Lung (tissue), 11 donors: ENCODE measurements at regions not wholly inside any gene's neighbourhood (a gene's known extent, or its start where the extent isn't known, plus 50 kb on each side); places are given as distances from the start of the nearest gene placed in this dataset.

Experiments used
- ATAC-seq: fragments of 200-7000 bp; cut with Tn5 transposase; one replicate; pipeline ENCODE4 v1.9.1; 2020; ENCODE audit warnings: moderate number of reproducible peaks; ENCODE audit not compliant: insufficient read depth, low FRiP score
- DNase-seq, 3 donors: peaks; one replicate each; pipeline ENCODE4 v3.0.0-alpha.2; 2013 to 2017
- H3K27ac ChIP-seq, 2 donors: one replicate each; pipeline ENCODE4 v1.5.1; 2013; ENCODE audit warnings: mild to moderate bottlenecking in 2 of 2, moderate library complexity in 2 of 2, control low read depth in 1 of 2, inconsistent platforms in 1 of 2, low read depth in 1 of 2, low read length in 1 of 2
- H3K27me3 ChIP-seq, 3 donors: one replicate each; pipeline ENCODE4 v1.5.1; 2013; ENCODE audit warnings: low read length in 2 of 3; ENCODE audit not compliant: control insufficient read depth in 3 of 3, insufficient read depth in 3 of 3
- H3K36me3 ChIP-seq, 4 donors: one replicate each; pipeline ENCODE4 v1.5.1; 2013; ENCODE audit warnings: low read length in 4 of 4, mild to moderate bottlenecking in 1 of 4, moderate library complexity in 1 of 4; ENCODE audit not compliant: control insufficient read depth in 4 of 4, insufficient read depth in 4 of 4
- H3K4me1 ChIP-seq, 5 donors: one replicate each; pipeline ENCODE4 v1.5.1; 2013; ENCODE audit warnings: low read length in 5 of 5, mild to moderate bottlenecking in 2 of 5, moderate library complexity in 1 of 5; ENCODE audit not compliant: control insufficient read depth in 5 of 5, insufficient read depth in 5 of 5
- H3K4me3 ChIP-seq: one replicate; pipeline ENCODE4 v1.5.1; 2013; ENCODE audit warnings: mild to moderate bottlenecking, control low read depth, moderate library complexity
- H3K9ac ChIP-seq, 2 donors: one replicate each; pipeline ENCODE4 v1.5.1; 2013; ENCODE audit warnings: low read length in 2 of 2, control low read depth in 1 of 2; ENCODE audit not compliant: insufficient read depth in 1 of 2
- H3K9me3 ChIP-seq, 4 donors: one replicate each; pipeline ENCODE4 v1.5.1; 2013; ENCODE audit warnings: low read length in 3 of 4, mild to moderate bottlenecking in 1 of 4, moderate library complexity in 1 of 4; ENCODE audit not compliant: control insufficient read depth in 4 of 4, insufficient read depth in 3 of 4
- CTCF ChIP-seq: IDR thresholded peaks from 2 replicates; pipeline ENCODE4 v1.5.1; 2012; ENCODE audit warnings: mild to moderate bottlenecking; ENCODE audit errors: control extremely low read depth, extremely low read depth
- WGBS, 2 donors: extraction: QIAGEN DNeasy Blood & Tissue Kit; methylation state at CpG; one replicate each; pipeline ENCODE4 v1.1.7; 2013; 5-methylcytosine and 5-hydroxymethylcytosine counted together
- donor health status: control.
- donor health status: control.
- donor health status: Bipolar disorder and iron deficiency.
- donor health status: healthy.
- donor health status: DM: yes; HTN: yes; CAD: no.

- WGBS, 2 donors = 88 to 91% methylated on average over 4 of the region's 4 CpGs
- no peak for TF ChIP-seq CTCF
- Histone ChIP-seq H3K27ac (no peak overlapping the region), H3K4me1 (no peaks in the 10 kb centered on the region), H3K9me3 (no peaks in the 10 kb centered on the region), H3K36me3 (no peaks in the 10 kb centered on the region), H3K27me3 (no peaks in the 10 kb centered on the region), H3K4me3 (no peak overlapping the region), H3K9ac (no peak overlapping the region)
- ATAC-seq (no peak), DNase-seq (no peak)
These were observed 837.6 kb upstream of the SLC10A2 start for GRCh38 chr13:103903790-103904189.

- ATAC-seq = no peak
- Histone ChIP-seq H3K9ac (no peak overlapping the region), H3K27ac (no peak overlapping the region), H3K36me3 (no peaks in the 10 kb centered on the region), H3K27me3 (no peaks in the 10 kb centered on the region), H3K4me3 (no peak overlapping the region), H3K4me1 (no peaks in the 10 kb centered on the region), H3K9me3 (no peaks in the 10 kb centered on the region)
- TF ChIP-seq CTCF = no peak
- 89 to 91% methylated on average over 2 of the region's 2 CpGs for WGBS, 2 donors
- no peak for DNase-seq
These were observed 832.3 kb upstream of the SLC10A2 start for GRCh38 chr13:103898481-103898880.

GRCh38 chr13:103895835-103896531 is 829.8 kb upstream of the SLC10A2 start:
- H3K4me1 ChIP-seq = no peaks in the 10 kb centered on the region
- 45 to 56% methylated on average over 1 of the region's 1 CpG for WGBS, 2 donors
- H3K36me3 ChIP-seq = no peaks in the 10 kb centered on the region
- DNase-seq = no peak
- H3K4me3 ChIP-seq = no peak overlapping the region
- H3K27ac ChIP-seq = no peak overlapping the region
- H3K27me3 ChIP-seq = no peaks in the 10 kb centered on the region
- no peak for ATAC-seq
- TF ChIP-seq CTCF = no peak
- H3K9me3 ChIP-seq = no peaks in the 10 kb centered on the region
- H3K9ac ChIP-seq = no peak overlapping the region

GRCh38 chr13:103894626-103895025 is 828.4 kb upstream of the SLC10A2 start:
- no peaks in the 10 kb centered on the region for H3K36me3 ChIP-seq
- ATAC-seq (no peak), DNase-seq (no peak)
- H3K4me3 ChIP-seq = no peak overlapping the region
- H3K9ac ChIP-seq = no peak overlapping the region
- TF ChIP-seq CTCF = no peak
- no peaks in the 10 kb centered on the region for H3K9me3 ChIP-seq
- no peaks in the 10 kb centered on the region for H3K4me1 ChIP-seq
- H3K27ac ChIP-seq = no peak overlapping the region
- no peaks in the 10 kb centered on the region for H3K27me3 ChIP-seq
- 92 to 94% methylated on average over 5 of the region's 5 CpGs for WGBS, 2 donors
